KBM-7 (cell line): ENCODE measurements at regions not wholly inside any gene's neighbourhood (a gene's known extent, or its start where the extent isn't known, plus 50 kb on each side); places are given as distances from the start of the nearest gene placed in this dataset.

ENCODE experiments used
- DNase-seq: peaks from one replicate; pipeline ENCODE4 v3.0.0-alpha.2; 2015
- in situ Hi-C: fragments of 300-500 bp; cut with MboI; formaldehyde crosslinking; loops from 2 replicates; pipeline ENCODE4 v1.14.3; 2020; ENCODE audit warnings: low sequenced_read_pairs, low pct_unique_long_range_greater_than_20kb, mixed read lengths

GRCh38 chr10:106139915-106140314 is 1024.6 kb downstream of the SORCS1 start:
- DNase-seq, result no peak
- in situ Hi-C loops, result no loop called here

GRCh38 chr10:106136175-106136574 is 1028.3 kb downstream of the SORCS1 start:
- in situ Hi-C loops, result no loop called here
- no peak for DNase-seq

- in situ Hi-C loops, result no loop called here
- no peak for DNase-seq
Measured at GRCh38 chr10:106134326-106135000, 1030.0 kb downstream of the SORCS1 start.

- in situ Hi-C loops, result no loop called here
- no peak for DNase-seq
Measured at GRCh38 chr10:106133451-106133850, 1031.1 kb downstream of the SORCS1 start.

- in situ Hi-C loops, result no loop called here
- no peak for DNase-seq
Measured at GRCh38 chr10:106132956-106133355, 1031.5 kb downstream of the SORCS1 start.

- in situ Hi-C loops, result no loop called here
- DNase-seq, result no peak
Measured at GRCh38 chr10:106114656-106115186, 1049.8 kb downstream of the SORCS1 start.

- in situ Hi-C loops, result no loop called here
- no peak for DNase-seq
Measured at GRCh38 chr10:106111246-106111645, 1053.3 kb downstream of the SORCS1 start.

GRCh38 chr10:106107706-106108105 is 1056.8 kb downstream of the SORCS1 start:
- no peak for DNase-seq
- in situ Hi-C loops, result no loop called here

GRCh38 chr10:106106114-106106513 is 1058.4 kb downstream of the SORCS1 start:
- DNase-seq, result no peak
- in situ Hi-C loops, result no loop called here

- in situ Hi-C loops, result no loop called here
- DNase-seq, result no peak
Measured at GRCh38 chr10:106089855-106090254, 1074.7 kb downstream of the SORCS1 start.

- in situ Hi-C loops, result no loop called here
- DNase-seq, result no peak
Measured at GRCh38 chr10:106086391-106086790, 1078.1 kb downstream of the SORCS1 start.

- no peak for DNase-seq
- in situ Hi-C loops, result no loop called here
Measured at GRCh38 chr10:106083572-106083971, 1080.9 kb downstream of the SORCS1 start.

GRCh38 chr10:106082865-106083264 is 1081.6 kb downstream of the SORCS1 start:
- DNase-seq, result no peak
- in situ Hi-C loops, result no loop called here

GRCh38 chr10:106078895-106079576 is 1085.5 kb downstream of the SORCS1 start:
- no peak for DNase-seq
- in situ Hi-C loops, result no loop called here

- DNase-seq, result no peak
- in situ Hi-C loops, result no loop called here
Measured at GRCh38 chr10:106076496-106076895, 1088.0 kb downstream of the SORCS1 start.

GRCh38 chr10:106053061-106053460 is 1111.4 kb downstream of the SORCS1 start:
- in situ Hi-C loops, result no loop called here
- DNase-seq, result no peak

GRCh38 chr10:106044503-106044902 is 1120.0 kb downstream of the SORCS1 start:
- DNase-seq, result no peak
- in situ Hi-C loops, result no loop called here

GRCh38 chr10:106043863-106044262 is 1120.6 kb downstream of the SORCS1 start:
- in situ Hi-C loops, result no loop called here
- no peak for DNase-seq

GRCh38 chr10:106038246-106038645 is 1126.3 kb downstream of the SORCS1 start:
- in situ Hi-C loops, result no loop called here

GRCh38 chr10:106033065-106033464 is 1131.4 kb downstream of the SORCS1 start:
- in situ Hi-C loops, result no loop called here
- DNase-seq, result no peak

More at GRCh38 chr10:106038246-106038645, 1126.3 kb downstream of the SORCS1 start:
- DNase-seq, result no peak
